ENCODE measurements at regions not wholly inside any gene's neighbourhood (a gene's known extent, or its start where the extent isn't known, plus 50 kb on each side); places are given as distances from the start of the nearest gene placed in this dataset.

GRCh38 chr3:139135657-139136056 lies 91.0 kb upstream of the PRR23C start:
- no peak for TF ChIP-seq POLR2A (IDR thresholded peaks at IDR 0.05)
- TF ChIP-seq CTCF (IDR thresholded peaks at IDR 0.05), result no peak
